IMR-90 (cell line): ENCODE measurements at regions not wholly inside any gene's neighbourhood (a gene's known extent, or its start where the extent isn't known, plus 50 kb on each side); places are given as distances from the start of the nearest gene placed in this dataset.
A peak's percentile ranks its signal among the peaks of the same experiment; 100 is the strongest.

Experiments used
- ATAC-seq: fragments of 200-7000 bp; cut with Tn5 transposase; 2 replicates; pipeline ENCODE4 v1.9.1; 2020; ENCODE audit warnings: low read depth, mild to moderate bottlenecking, moderate library complexity
- BruUV-seq: library from RNA; stranded (reverse); fragments of 400-500 nt; replicated peaks from 2 replicates; lab custom pipeline; 2021; lab: Mats Ljungman, UMichigan
- CTCF ChIA-PET: fragments of 300-600 bp; formaldehyde crosslinking; extraction: SDS; loops from one replicate; lab custom pipeline; 2021; ENCODE audit warnings: antibody characterized with exemption; lab: Yijun Ruan, JAX
- POLR2A ChIA-PET: fragments of 300-600 bp; sonication (Branson Sonifier 250); formaldehyde crosslinking; loops from one replicate; lab custom pipeline; 2022; ENCODE audit warnings: antibody characterized with exemption; ENCODE audit not compliant: unreplicated experiment; lab: Charles Lee
- DNase-seq: peaks from one replicate; pipeline ENCODE4 v3.0.0; 2013
- H2AFZ ChIP-seq: replicated peaks from 2 replicates; pipeline ENCODE3; 2013; ENCODE audit warnings: low read length, mild to moderate bottlenecking; ENCODE audit not compliant: poor library complexity
- H2AK5ac ChIP-seq: 2 replicates; pipeline ENCODE4 v1.6.1; 2013; ENCODE audit warnings: low read depth, low read length, inconsistent platforms
- H2AK9ac ChIP-seq: replicated peaks from 2 replicates; pipeline ENCODE3; 2013; ENCODE audit warnings: mild to moderate bottlenecking, low read depth, low read length, moderate library complexity; ENCODE audit not compliant: poor library complexity
- H2BK120ac ChIP-seq: 2 replicates; pipeline ENCODE4 v1.6.1; 2013; ENCODE audit warnings: low read depth, low read length, inconsistent platforms
- H2BK15ac ChIP-seq: 3 replicates; pipeline ENCODE4 v1.6.1; 2013; ENCODE audit warnings: low read depth, low read length, inconsistent platforms
- H2BK20ac ChIP-seq: 2 replicates; pipeline ENCODE4 v1.6.1; 2013; ENCODE audit warnings: low read depth, mild to moderate bottlenecking, inconsistent platforms, low read length, moderate library complexity
- H2BK5ac ChIP-seq: 2 replicates; pipeline ENCODE4 v1.6.1; 2013; ENCODE audit warnings: mild to moderate bottlenecking, low read depth, low read length, inconsistent platforms; ENCODE audit not compliant: poor library complexity, severe bottlenecking
- H3K14ac ChIP-seq: replicated peaks from 2 replicates; pipeline ENCODE4 v1.6.1; 2013; ENCODE audit warnings: low read depth, low read length, inconsistent platforms
- H3K18ac ChIP-seq: 2 replicates; pipeline ENCODE4 v1.6.1; 2013; ENCODE audit warnings: low read depth, low read length, control low read depth
- H3K23ac ChIP-seq: 2 replicates; pipeline ENCODE4 v1.6.1; 2013; ENCODE audit warnings: low read depth, low read length, inconsistent platforms
- H3K27ac ChIP-seq: 2 replicates; pipeline ENCODE4 v1.5.1; 2013; ENCODE audit warnings: mild to moderate bottlenecking, control low read depth, low read length; ENCODE audit not compliant: insufficient read depth
- H3K27me3 ChIP-seq: 2 replicates; pipeline ENCODE4 v1.6.1; 2013; ENCODE audit warnings: low read length; ENCODE audit not compliant: control insufficient read depth, insufficient read depth
- H3K36me3 ChIP-seq: 2 replicates; pipeline ENCODE4 v1.6.1; 2013; ENCODE audit warnings: low read length, mixed read lengths; ENCODE audit not compliant: control insufficient read depth, insufficient read depth
- H3K4ac ChIP-seq: 2 replicates; pipeline ENCODE4 v1.6.1; 2013; ENCODE audit warnings: low read depth, low read length, inconsistent platforms
- H3K4me1 ChIP-seq: 2 replicates; pipeline ENCODE4 v1.6.1; 2013; ENCODE audit warnings: low read length, mixed read lengths; ENCODE audit not compliant: control insufficient read depth, insufficient read depth
- H3K4me2 ChIP-seq: 2 replicates; pipeline ENCODE4 v1.6.1; 2013; ENCODE audit warnings: low read depth, mild to moderate bottlenecking, control low read depth, low read length, moderate library complexity
- H3K4me3 ChIP-seq: 2 replicates; pipeline ENCODE4 v1.5.1; 2013; ENCODE audit warnings: low read depth, mild to moderate bottlenecking, control low read depth, low read length, moderate library complexity; ENCODE audit not compliant: insufficient read depth
- H3K56ac ChIP-seq: 2 replicates; pipeline ENCODE4 v1.6.1; 2013; ENCODE audit warnings: low read length, inconsistent platforms; ENCODE audit not compliant: insufficient read depth; ENCODE audit errors: extremely low read depth
- H3K79me1 ChIP-seq, 2 experiments: 2 replicates each; pipeline ENCODE4 v1.6.1; 2013; ENCODE audit warnings: low read length in 2 of 2, inconsistent platforms in 1 of 2, low read depth in 1 of 2
- H3K9ac ChIP-seq: 2 replicates; pipeline ENCODE4 v1.6.1; 2013; ENCODE audit warnings: low read depth, low read length, control low read depth
- H3K9me1 ChIP-seq: 2 replicates; pipeline ENCODE4 v1.6.1; 2013; ENCODE audit warnings: low read length, inconsistent platforms; ENCODE audit not compliant: insufficient read depth
- H3K9me3 ChIP-seq: 2 replicates; pipeline ENCODE4 v1.6.1; 2013; ENCODE audit warnings: low read length; ENCODE audit not compliant: control insufficient read depth, insufficient read depth
- H4K20me1 ChIP-seq: 2 replicates; pipeline ENCODE4 v1.6.1; 2013; ENCODE audit warnings: low read length, inconsistent platforms; ENCODE audit not compliant: insufficient read depth
- H4K5ac ChIP-seq: 2 replicates; pipeline ENCODE4 v1.6.1; 2013; ENCODE audit warnings: mild to moderate bottlenecking, low read depth, low read length, control low read depth
- H4K8ac ChIP-seq, 2 experiments: 2 replicates each; pipeline ENCODE4 v1.6.1; 2013; ENCODE audit warnings: low read depth in 2 of 2, low read length in 2 of 2, control low read depth in 1 of 2, inconsistent platforms in 1 of 2
- H4K91ac ChIP-seq: 2 replicates; pipeline ENCODE4 v1.6.1; 2013; ENCODE audit warnings: low read depth, low read length, inconsistent platforms; ENCODE audit not compliant: insufficient read depth
- MXI1 ChIP-seq: IDR thresholded peaks from 2 replicates; pipeline ENCODE4 v1.6.1; 2012; ENCODE audit warnings: low read depth, mild to moderate bottlenecking, low read length, moderate library complexity, borderline replicate concordance
- RFX5 ChIP-seq: IDR thresholded peaks from 2 replicates; pipeline ENCODE4 v1.8.0; 2012; ENCODE audit warnings: low read depth, mild to moderate bottlenecking, low read length, moderate library complexity
- SMC3 ChIP-seq: fragments of 150-350 bp; IDR thresholded peaks from 2 replicates; pipeline ENCODE4 v1.6.1; 2016; ENCODE audit warnings: low read depth, mild to moderate bottlenecking, antibody characterized with exemption, low read length, moderate library complexity
- WGBS, 2 experiments: methylation state at CpG; one replicate each; pipeline versions ENCODE4 v1.1.5 to v1.1.7; 2013; ENCODE audit warnings: missing lambda C conversion rate in 2 of 2; ENCODE audit not compliant: insufficient read length in 1 of 2; ENCODE audit errors: extremely low coverage in 2 of 2; 5-methylcytosine and 5-hydroxymethylcytosine counted together
- dilution Hi-C: fragments of 300-500 bp; cut with HindIII; formaldehyde crosslinking; loops from one replicate; pipeline ENCODE4 v1.14.3; 2018; ENCODE audit warnings: low sequenced_read_pairs; ENCODE audit not compliant: unreplicated experiment
- in situ Hi-C: fragments of 300-500 bp; cut with MboI; formaldehyde crosslinking; loops from 3 replicates; pipeline ENCODE4 v1.14.3; 2019; ENCODE audit warnings: low sequenced_read_pairs, inconsistent platforms, mixed read lengths
- intact Hi-C: fragments of 100-400 bp; cut with micrococcal nuclease; formaldehyde crosslinking; loops from 2 replicates; pipeline ENCODE4 v1.10.0; 2022
- TF ChIP-seq, protein P1 (sequence below): conservative IDR thresholded peaks from 2 replicates; pipeline ENCODE4 v1.5.1; 2012; ENCODE audit warnings: mild to moderate bottlenecking, low read depth, low read length, improper control_type of control experiment

DNA sequence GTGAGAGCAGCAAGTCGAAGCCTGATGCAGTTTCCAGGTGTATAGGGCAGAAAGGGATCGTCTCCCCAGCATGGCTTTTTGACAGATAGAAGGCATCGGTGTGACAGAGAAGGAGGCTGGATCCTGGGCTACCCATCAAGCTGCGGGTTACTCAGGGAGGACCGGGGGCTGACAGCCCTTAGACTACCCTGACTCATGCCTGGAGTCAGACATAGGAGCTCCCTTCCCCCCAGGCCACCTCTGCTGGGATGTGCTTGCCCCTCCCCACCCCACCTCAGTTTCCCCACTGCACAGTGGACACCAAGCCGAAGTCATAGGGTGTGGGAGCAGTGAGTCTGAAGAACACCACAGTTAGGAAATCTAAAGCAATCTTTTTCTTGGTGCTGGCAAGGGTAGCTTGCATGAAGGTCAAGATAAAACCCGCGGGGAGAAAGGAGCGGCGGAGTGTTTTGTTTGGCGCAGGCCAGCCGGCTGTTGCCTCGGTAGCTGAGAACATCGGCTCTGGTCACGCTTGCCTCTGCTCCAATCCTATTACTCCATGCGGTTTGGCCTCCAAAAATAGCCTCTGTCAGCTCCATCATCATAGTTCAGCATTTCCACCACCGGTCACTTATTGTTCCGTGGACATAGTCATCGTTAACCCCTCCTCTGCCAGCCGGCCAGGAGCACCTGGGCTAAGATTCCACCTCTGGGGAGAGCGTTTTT, 169.2 kb upstream of the GLI2 start:
- BruUV-seq, result no TSS peak
- H2BK5ac ChIP-seq, result peak overlapping the region; percentile 28

More for the DNA sequence above, 169.2 kb upstream of the GLI2 start:
- Histone ChIP-seq H3K4me3 (no peak overlapping the region), H4K91ac (peak overlapping the region; percentile 64; the same call in 1 of the 2 replicates), H2BK20ac (peak overlapping the region; percentile 80; the same call in 1 of the 2 replicates), H3K4me2 (peak overlapping the region; percentile 36; the same call in 1 of the 2 replicates), H2AFZ (peak overlapping the region; percentile 64), H2AK5ac (peak overlapping the region; percentile 64), H3K14ac (peak overlapping the region; percentile 45; the same call in 1 of the 2 replicates), H4K8ac (peak overlapping the region in 1 of 2 experiments; percentile 5; a peak in 1 of 4 replicates), H2BK15ac (no peak overlapping the region; the same call in 2 of the 3 replicates), H3K4ac (peak overlapping the region; percentile 68), H3K27ac (no peak overlapping the region), H3K56ac (no peak overlapping the region), H3K18ac (no peak overlapping the region), H3K4me1 (peaks cover 9% of the 10 kb centered on the region; the same call in 1 of the 2 replicates), H3K27me3 (peaks cover 3% of the 10 kb centered on the region; the same call in 1 of the 2 replicates), H3K9me1 (peaks cover 18% of the 10 kb centered on the region; the same call in 1 of the 2 replicates), H2BK120ac (peak overlapping the region; percentile 64), H4K5ac (no peak overlapping the region), H4K20me1 (no peaks in the 10 kb centered on the region), H3K23ac (no peak overlapping the region; the same call in 1 of the 2 replicates), H3K36me3 (no peaks in the 10 kb centered on the region), H3K79me1 (no peaks in the 10 kb centered on the region), H3K9me3 (no peaks in the 10 kb centered on the region), H3K9ac (no peak overlapping the region), H2AK9ac (peak overlapping the region; percentile 58)
- TF ChIP-seq SMC3, result no peak
- TF ChIP-seq, protein P1, sequence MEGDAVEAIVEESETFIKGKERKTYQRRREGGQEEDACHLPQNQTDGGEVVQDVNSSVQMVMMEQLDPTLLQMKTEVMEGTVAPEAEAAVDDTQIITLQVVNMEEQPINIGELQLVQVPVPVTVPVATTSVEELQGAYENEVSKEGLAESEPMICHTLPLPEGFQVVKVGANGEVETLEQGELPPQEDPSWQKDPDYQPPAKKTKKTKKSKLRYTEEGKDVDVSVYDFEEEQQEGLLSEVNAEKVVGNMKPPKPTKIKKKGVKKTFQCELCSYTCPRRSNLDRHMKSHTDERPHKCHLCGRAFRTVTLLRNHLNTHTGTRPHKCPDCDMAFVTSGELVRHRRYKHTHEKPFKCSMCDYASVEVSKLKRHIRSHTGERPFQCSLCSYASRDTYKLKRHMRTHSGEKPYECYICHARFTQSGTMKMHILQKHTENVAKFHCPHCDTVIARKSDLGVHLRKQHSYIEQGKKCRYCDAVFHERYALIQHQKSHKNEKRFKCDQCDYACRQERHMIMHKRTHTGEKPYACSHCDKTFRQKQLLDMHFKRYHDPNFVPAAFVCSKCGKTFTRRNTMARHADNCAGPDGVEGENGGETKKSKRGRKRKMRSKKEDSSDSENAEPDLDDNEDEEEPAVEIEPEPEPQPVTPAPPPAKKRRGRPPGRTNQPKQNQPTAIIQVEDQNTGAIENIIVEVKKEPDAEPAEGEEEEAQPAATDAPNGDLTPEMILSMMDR, result no peak
- no peak for TF ChIP-seq MXI1
- no peak for TF ChIP-seq RFX5
- POLR2A ChIA-PET, result interaction anchor here (0.6 kb wide), 1 partner anchor 783 kb away, joined by 6 read pairs; no protein-coding TSS in a partner anchor
- CTCF ChIA-PET, result no interaction called here
- DNase-seq (peak; percentile 67), ATAC-seq (peak; percentile 79)
- in situ Hi-C loops, result no loop called here
- intact Hi-C loops, result no loop called here
- 60% methylated on average over 6 of the region's 21 CpGs; no CpG with 5 or more reads in 1 of the 2 experiments for WGBS, 2 experiments
- dilution Hi-C loops, result no loop called here
